Dermis blood vessel endothelial cell (primary cell): ENCODE measurements at regions not wholly inside any gene's neighbourhood (a gene's known extent, or its start where the extent isn't known, plus 50 kb on each side); places are given as distances from the start of the nearest gene placed in this dataset.

ENCODE experiments used
- DNase-seq: peaks from one replicate; pipeline ENCODE4 v3.0.0; 2010

- DNase-seq: no peak
These were observed 91.5 kb upstream of the STK39 start for GRCh38 chr2:168338803-168339437.

DNA sequence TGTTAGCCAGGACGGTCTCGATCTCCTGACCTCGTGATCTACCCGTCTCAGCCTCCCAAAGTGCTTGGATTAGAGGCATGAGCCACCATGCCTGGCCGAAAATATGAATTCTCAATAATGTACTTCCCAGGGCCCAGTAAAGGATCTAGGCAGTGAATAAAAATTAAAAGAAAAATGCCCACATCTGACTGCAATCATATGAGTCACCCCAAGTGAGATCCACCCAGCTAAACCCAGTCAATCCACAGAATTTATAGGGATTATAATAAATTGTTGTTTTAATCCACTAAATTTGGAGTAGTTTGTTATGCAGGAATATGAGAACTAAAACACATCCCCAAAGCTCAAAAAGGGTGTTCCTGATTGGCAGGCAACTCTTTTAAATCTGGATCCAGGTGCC lies 93.5 kb upstream of the STK39 start:
- DNase-seq: no peak

DNA sequence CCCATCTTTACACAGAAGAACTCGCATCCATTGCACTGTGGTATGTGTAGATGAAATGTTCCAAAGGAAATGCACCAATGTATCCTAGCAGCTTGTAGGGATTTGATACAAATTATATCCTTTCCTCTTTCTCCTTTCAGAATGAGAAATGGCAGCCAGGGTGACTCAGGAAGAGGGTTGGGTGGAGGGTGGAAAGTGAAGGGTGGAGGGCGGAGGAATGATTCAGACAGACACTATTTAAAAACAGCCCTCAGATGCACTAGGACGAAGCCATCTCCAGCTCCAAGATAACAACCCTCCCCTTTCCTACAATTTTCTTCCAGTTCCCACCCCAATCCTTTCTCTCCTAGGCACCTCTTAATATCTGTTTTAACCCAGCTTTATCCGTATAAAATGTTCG lies 96.2 kb upstream of the STK39 start:
- DNase-seq: no peak

DNA sequence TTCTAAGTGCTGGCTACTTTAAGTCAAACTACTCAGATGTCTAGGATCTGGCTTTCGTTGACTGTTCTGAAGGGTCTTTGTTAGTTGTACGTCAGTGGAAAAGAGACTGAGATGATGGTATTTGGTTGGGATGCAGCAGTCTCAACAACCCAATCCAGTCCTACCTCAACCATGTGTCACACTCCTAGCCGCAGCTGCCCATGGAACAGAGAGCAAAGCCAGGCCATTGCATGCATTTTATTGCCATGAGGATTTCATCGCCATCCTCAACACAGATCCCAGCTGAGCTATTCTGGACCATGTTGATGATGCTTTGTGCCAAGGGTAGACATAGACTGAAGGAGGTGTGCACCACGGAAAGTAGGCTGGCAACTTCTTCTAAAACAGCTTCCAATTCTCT lies 97.3 kb upstream of the STK39 start:
- no peak for DNase-seq

- DNase-seq: no peak
These were observed 98.2 kb upstream of the STK39 start for GRCh38 chr2:168345601-168346000.

GRCh38 chr2:168346725-168347477 lies 99.5 kb upstream of the STK39 start:
- DNase-seq: peak; percentile 83

- DNase-seq: peak; percentile 62
These were observed 100.7 kb upstream of the STK39 start for GRCh38 chr2:168348076-168348475.

GRCh38 chr2:168350380-168350779 lies 103.0 kb upstream of the STK39 start:
- peak; percentile 20 for DNase-seq

- no peak for DNase-seq
These were observed 102.8 kb upstream of the CERS6 start for GRCh38 chr2:168353251-168353650.

DNA sequence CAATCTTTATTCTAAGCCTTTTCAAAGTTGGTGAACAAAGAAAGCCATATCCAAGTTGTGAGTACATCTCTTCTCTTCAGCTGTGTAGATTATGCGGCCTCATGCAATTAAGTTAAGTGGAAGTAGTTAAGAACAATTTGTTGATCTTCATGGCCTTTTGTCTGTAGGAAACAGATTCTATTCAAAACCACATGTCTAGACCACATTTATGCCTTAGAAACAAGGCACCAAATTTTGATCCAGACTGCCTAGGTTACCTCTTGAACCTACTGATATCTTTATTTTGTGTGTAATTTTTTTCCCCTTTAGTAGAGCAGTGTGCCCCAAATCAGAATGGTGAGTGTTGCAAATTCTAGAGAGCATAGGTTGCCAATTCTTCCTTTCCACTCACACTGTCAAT lies 101.6 kb upstream of the CERS6 start:
- no peak for DNase-seq

- peak; percentile 10 for DNase-seq
These were observed 101.0 kb upstream of the CERS6 start for GRCh38 chr2:168355121-168355520.

DNA sequence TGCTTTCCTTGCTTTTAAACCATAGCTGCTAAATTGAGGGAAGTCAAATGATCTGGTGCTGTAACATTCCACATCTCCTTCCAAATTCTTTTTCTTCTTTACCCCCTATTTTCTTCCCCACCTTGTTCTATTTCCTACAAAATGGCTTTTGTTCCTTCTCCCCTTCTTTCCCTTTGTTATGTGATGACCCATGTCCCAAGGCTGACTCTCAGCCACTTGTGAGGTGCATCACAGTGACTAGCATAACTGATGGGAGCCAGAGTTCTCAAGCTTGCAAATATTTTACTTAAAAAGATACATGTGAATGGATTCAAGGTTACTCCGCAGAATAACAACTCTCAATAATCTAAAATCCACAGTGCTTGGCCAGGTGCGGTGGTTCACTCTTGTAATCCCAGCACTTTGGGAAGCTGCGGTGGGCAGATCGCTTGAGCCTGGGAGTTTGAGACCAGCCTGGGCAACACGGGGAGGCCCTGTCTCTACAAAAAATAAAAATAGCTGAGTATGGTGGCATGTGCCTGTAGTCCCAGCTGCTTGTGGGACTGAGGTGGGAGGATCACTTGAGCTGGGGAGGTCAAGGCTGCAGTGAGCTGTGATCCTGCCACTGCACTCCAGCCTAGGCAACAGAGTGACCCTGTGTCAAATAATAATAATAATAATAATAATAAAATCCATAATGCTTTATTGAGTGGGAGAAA lies 100.1 kb upstream of the CERS6 start:
- DNase-seq: no peak

- no peak for DNase-seq
These were observed 99.6 kb upstream of the CERS6 start for GRCh38 chr2:168356477-168356835.

DNA sequence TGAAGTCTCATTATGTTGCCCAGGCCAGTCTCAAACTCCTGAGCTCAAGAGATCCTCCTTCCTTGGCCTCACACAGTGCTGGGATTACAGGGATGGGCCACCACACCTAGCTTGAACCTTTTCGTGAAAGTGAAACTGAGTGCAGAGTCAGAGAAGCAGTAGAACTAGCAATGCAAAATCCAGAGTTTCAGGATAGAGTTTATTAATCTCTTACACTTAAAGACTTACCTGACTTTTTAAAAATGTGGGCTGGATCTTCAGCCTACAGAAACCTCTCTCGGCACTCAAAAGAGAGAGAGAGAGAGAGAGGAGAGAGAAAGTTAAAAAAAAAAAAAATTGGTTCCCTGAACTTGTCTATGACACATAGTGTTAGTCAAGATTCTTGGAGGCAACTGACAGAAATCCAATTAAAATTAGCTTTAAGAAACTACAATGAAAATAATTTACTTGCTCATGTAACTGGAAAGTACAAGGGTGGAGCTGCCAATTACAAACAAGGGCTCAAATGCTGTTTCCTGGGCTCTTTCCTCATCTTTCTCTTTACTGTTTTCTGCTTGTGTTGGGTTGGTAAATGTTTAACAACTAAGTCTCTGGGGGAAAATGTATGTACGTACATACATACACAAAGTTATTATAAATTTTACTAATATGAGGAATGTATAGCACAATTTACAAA lies 98.1 kb upstream of the CERS6 start:
- DNase-seq: no peak

DNA sequence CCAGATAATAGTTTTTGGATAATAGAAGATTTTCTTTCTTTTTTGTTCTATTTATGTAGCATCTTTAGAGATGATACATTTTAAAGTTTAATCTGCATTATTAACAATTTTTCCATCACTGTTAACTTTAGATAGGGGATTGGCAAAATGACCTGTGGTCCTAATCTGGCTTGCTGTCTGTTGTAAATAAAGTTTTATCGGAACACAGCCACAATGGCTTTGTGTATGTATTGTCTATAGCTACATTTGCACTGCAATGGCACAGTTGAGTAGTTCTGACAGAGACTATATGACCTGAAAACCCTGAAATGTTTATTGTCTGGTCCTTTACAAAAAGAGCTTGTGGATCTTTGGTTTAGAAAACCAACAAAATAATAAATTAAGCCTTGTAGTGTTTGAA lies 97.0 kb upstream of the CERS6 start:
- no peak for DNase-seq

GRCh38 chr2:168363347-168364092 lies 92.6 kb upstream of the CERS6 start:
- no peak for DNase-seq

DNA sequence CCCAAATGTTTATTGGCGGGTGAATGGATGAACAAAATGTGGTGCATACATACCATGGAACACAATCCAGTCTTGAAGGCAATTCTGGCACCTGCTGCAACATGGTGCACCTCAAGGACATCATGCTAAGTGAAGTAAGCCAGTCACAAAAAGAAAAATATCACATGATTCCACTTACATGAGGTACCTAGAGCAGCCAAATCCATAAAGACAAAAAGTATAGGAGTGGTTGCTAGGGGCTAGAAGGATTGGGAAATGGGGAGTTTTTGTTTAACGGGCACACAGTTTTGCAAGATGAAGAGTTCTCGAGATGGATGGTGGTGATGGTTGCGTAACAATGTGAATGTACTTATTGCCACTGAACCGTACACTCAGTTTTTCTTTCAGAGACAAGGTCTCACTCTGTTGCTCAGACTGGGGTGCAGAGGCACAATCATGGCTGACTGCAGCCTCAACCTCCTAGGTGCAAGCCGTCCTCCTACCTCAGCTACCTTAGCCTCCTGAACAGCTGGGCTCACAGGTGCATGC lies 90.9 kb upstream of the CERS6 start:
- no peak for DNase-seq

GRCh38 chr2:168369031-168369430 lies 87.0 kb upstream of the CERS6 start:
- no peak for DNase-seq

- DNase-seq: no peak
These were observed 84.6 kb upstream of the CERS6 start for GRCh38 chr2:168371273-168372019.

- DNase-seq: no peak
These were observed 82.6 kb upstream of the CERS6 start for GRCh38 chr2:168373468-168373867.

DNA sequence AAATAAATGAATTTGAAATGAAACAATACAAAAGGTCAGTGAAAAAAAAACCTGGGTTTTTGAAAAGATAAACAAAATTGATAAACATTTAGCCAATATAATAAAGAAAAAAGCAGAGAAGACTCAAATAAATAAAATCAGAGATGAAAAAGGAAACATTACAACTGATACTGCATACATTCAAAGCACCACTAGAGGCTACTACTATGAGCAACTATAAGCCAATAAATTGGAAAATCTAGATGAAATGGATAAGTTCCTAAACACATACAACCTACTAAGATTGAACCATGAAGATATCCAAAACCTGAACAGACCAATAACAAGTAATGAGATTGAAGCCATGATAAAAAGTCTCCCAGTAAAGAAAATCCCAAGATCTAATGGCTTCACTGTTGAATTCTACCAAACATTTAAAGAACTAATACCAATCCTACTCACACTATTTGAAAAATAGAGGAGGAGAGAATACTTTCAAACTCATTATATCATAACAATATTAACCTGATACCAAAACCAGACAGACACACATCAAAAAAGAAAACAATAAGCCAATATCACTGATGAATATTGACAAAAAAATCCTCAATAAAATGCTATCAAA lies 80.8 kb upstream of the CERS6 start:
- DNase-seq: no peak
